ENCODE measurements at regions not wholly inside any gene's neighbourhood (a gene's known extent, or its start where the extent isn't known, plus 50 kb on each side); places are given as distances from the start of the nearest gene placed in this dataset.

DNA sequence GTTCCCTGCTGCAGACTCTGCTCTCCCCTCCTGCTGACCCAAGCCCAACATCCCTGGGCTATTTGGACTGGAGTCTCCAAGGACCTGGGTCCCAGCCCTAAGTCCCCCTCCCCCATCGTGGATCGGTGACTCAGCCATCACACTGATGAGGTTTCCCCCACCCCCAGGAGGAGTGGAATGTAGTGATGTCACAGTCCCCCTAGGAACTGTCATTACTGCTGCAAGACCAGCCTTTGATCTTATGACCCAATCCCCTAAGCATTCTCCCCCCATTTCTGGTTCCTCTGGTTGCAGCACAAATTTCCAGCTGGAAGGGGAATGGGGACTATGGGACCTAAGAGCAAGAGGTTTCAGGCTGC lies 63.4 kb upstream of the CSPG4 start:
- TF ChIP-seq, protein P1, sequence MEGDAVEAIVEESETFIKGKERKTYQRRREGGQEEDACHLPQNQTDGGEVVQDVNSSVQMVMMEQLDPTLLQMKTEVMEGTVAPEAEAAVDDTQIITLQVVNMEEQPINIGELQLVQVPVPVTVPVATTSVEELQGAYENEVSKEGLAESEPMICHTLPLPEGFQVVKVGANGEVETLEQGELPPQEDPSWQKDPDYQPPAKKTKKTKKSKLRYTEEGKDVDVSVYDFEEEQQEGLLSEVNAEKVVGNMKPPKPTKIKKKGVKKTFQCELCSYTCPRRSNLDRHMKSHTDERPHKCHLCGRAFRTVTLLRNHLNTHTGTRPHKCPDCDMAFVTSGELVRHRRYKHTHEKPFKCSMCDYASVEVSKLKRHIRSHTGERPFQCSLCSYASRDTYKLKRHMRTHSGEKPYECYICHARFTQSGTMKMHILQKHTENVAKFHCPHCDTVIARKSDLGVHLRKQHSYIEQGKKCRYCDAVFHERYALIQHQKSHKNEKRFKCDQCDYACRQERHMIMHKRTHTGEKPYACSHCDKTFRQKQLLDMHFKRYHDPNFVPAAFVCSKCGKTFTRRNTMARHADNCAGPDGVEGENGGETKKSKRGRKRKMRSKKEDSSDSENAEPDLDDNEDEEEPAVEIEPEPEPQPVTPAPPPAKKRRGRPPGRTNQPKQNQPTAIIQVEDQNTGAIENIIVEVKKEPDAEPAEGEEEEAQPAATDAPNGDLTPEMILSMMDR (IDR thresholded peaks at IDR 0.05): no peak
- no peak for TF ChIP-seq POLR2AphosphoS5 (IDR thresholded peaks at IDR 0.05)

All from breast epithelium (tissue), 3 donors.